Stimulated activated effector memory CD8-positive, alpha-beta T cell treated with anti-CD3 and anti-CD28 coated beads, Interleukin-12 subunit alpha, Interleukin-12 subunit beta, amount 100 ng/mL, for 72 hours (primary cell): ENCODE measurements at regions not wholly inside any gene's neighbourhood (a gene's known extent, or its start where the extent isn't known, plus 50 kb on each side); places are given as distances from the start of the nearest gene placed in this dataset.
A peak's percentile ranks its signal among the peaks of the same experiment; 100 is the strongest.

ENCODE experiments used
- ATAC-seq: fragments of 150-1000 bp; cut with Tn5 transposase; 2 replicates; pipeline ENCODE4 v1.10.0; 2021
- DNase-seq, 2 donors: peaks; one replicate each; pipeline ENCODE4 v3.0.0; 2021 to 2022; ENCODE audit warnings: low spot score in 2 of 2
- H3K27ac Mint-ChIP-seq: one replicate; pipeline ENCODE4 v1.8.0; 2022; ENCODE audit warnings: mild to moderate bottlenecking, mixed read lengths
- H3K36me3 Mint-ChIP-seq: one replicate; pipeline ENCODE4 v1.8.0; 2022; ENCODE audit warnings: mild to moderate bottlenecking, mixed read lengths
- H3K4me1 Mint-ChIP-seq: one replicate; pipeline ENCODE4 v1.8.0; 2022; ENCODE audit warnings: mixed read lengths
- H3K4me3 Mint-ChIP-seq: one replicate; pipeline ENCODE4 v1.8.0; 2022; ENCODE audit warnings: mild to moderate bottlenecking, mixed read lengths
- H3K9me3 Mint-ChIP-seq: one replicate; pipeline ENCODE4 v1.8.0; 2022; ENCODE audit warnings: mixed read lengths

GRCh38 chr1:220999872-221000863 lies 120.9 kb downstream of the HLX start:
- Mint-ChIP-seq H3K36me3 (no peaks in the 10 kb centered on the region), H3K9me3 (no peaks in the 10 kb centered on the region), H3K4me1 (no peaks in the 10 kb centered on the region), H3K27ac (no peak overlapping the region), H3K4me3 (no peak overlapping the region)
- ATAC-seq, result peak; percentile 24
- no peak for DNase-seq

GRCh38 chr1:221001167-221001566 lies 121.9 kb downstream of the HLX start:
- H3K27ac Mint-ChIP-seq, result no peak overlapping the region
- H3K4me3 Mint-ChIP-seq, result no peak overlapping the region
- ATAC-seq, result no peak
- H3K9me3 Mint-ChIP-seq, result no peaks in the 10 kb centered on the region
- no peaks in the 10 kb centered on the region for H3K4me1 Mint-ChIP-seq
- no peaks in the 10 kb centered on the region for H3K36me3 Mint-ChIP-seq
- no peak for DNase-seq

GRCh38 chr1:221002601-221003000 lies 123.4 kb downstream of the HLX start:
- Mint-ChIP-seq H3K36me3 (no peaks in the 10 kb centered on the region), H3K4me1 (no peaks in the 10 kb centered on the region), H3K27ac (no peak overlapping the region), H3K4me3 (no peak overlapping the region), H3K9me3 (no peaks in the 10 kb centered on the region)
- DNase-seq (no peak), ATAC-seq (no peak)

GRCh38 chr1:221011145-221011544 lies 131.9 kb downstream of the HLX start:
- H3K27ac Mint-ChIP-seq, result no peak overlapping the region
- H3K4me1 Mint-ChIP-seq, result no peaks in the 10 kb centered on the region
- DNase-seq, result no peak
- no peak overlapping the region for H3K4me3 Mint-ChIP-seq
- H3K9me3 Mint-ChIP-seq, result no peaks in the 10 kb centered on the region
- ATAC-seq, result no peak
- no peaks in the 10 kb centered on the region for H3K36me3 Mint-ChIP-seq

DNA sequence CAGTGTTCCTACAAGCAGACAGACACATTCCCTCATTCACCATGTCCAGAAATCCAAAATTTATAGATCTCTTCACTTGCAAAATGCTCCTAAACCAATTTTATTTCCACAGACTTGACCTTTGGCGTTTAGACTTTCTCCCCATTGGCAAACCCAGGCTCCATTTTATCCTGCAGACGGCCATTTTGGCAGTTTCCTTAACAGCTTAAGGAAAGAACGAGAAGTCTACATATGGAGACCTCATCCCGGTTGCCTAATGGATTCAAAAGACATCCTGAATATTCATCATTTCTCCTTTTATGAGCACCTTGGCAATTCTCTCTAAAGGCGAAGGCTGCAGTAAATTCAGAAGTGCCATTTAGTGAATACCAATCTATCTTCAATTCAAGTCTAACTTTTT lies 132.9 kb downstream of the HLX start:
- H3K4me1 Mint-ChIP-seq, result no peaks in the 10 kb centered on the region

GRCh38 chr1:221013691-221014660 lies 134.7 kb downstream of the HLX start:
- Mint-ChIP-seq H3K4me3 (no peak overlapping the region), H3K9me3 (no peaks in the 10 kb centered on the region), H3K4me1 (no peaks in the 10 kb centered on the region), H3K36me3 (no peaks in the 10 kb centered on the region), H3K27ac (no peak overlapping the region)
- DNase-seq, result no peak
- no peak for ATAC-seq

More for the DNA sequence above, 132.9 kb downstream of the HLX start:
- no peak for DNase-seq
- Mint-ChIP-seq H3K36me3 (no peaks in the 10 kb centered on the region), H3K27ac (no peak overlapping the region), H3K9me3 (no peaks in the 10 kb centered on the region), H3K4me3 (no peak overlapping the region)
- no peak for ATAC-seq

DNA sequence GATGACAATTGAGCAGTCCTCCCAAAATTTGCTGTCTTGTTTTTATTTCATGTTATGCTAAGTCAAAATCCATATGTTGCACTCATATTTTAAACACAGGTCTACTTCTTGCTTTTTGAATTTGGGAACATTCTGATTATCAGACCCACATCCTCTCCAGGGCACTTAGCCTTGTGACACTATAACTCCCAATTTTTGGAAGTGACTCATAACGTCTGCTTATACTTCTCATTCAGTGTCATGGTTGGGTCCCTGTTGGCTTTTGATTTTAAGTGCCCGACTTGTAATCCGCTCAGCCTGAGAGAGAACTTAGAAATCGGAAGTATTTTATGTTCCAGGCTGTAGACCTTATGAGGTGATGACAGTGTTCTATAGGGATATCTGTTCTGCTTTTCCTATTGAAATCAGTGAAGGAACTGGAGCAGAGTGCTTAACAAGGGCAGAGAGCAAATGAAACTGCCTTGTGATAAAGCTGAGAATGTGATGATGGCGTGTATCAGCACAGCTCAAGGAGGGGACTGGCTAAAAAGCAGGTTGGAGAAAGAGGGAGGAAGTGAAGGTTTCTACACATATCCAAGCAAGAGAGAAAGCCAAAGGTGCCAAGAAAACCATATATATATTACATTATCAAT lies 136.0 kb downstream of the HLX start:
- Mint-ChIP-seq H3K4me1 (no peaks in the 10 kb centered on the region), H3K36me3 (no peaks in the 10 kb centered on the region), H3K9me3 (no peaks in the 10 kb centered on the region), H3K4me3 (no peak overlapping the region), H3K27ac (no peak overlapping the region)
- DNase-seq, result no peak
- ATAC-seq, result no peak

DNA sequence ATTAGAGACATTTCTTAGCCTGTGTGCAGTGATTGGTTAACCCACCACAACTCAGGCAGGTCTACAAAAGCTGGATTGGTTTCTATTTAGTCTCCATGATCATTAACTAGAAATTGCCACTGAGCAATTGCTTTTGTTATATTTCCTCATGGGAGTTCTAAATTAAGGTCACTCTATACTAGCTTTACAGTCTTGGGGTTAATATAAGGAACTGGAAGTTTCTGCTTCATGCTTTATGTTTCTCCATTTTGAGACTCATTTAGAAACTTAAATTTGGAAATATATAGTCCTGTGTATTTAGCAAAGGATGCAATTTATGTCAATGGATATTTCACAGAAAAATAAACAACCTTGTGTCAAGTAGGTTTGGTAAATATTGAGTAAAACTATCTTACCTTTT lies 137.5 kb downstream of the HLX start:
- Mint-ChIP-seq H3K36me3 (no peaks in the 10 kb centered on the region), H3K27ac (no peak overlapping the region), H3K4me3 (no peak overlapping the region), H3K4me1 (no peaks in the 10 kb centered on the region), H3K9me3 (no peaks in the 10 kb centered on the region)
- ATAC-seq (no peak), DNase-seq (no peak)

DNA sequence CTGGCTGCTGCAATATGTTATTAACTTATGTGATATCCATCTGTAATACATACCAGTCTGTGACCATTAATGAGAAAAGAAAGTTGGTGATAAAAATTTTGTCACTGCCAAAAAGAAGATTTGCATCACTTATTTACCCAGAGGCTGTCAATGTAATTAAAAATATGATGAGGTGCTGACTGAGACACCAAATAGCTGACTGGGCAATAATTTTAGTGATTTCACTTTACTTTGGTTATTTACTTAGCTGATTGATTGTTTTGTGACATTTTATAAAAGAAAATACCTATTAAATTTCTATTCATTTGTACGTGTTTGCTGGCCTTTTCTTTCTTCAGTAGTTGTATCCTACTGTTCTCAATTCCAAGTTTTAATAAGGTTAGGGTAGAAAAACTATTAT lies 139.2 kb downstream of the HLX start:
- Mint-ChIP-seq H3K4me1 (no peaks in the 10 kb centered on the region), H3K27ac (no peak overlapping the region), H3K9me3 (no peaks in the 10 kb centered on the region), H3K4me3 (no peak overlapping the region), H3K36me3 (no peaks in the 10 kb centered on the region)
- ATAC-seq (no peak), DNase-seq (no peak)

DNA sequence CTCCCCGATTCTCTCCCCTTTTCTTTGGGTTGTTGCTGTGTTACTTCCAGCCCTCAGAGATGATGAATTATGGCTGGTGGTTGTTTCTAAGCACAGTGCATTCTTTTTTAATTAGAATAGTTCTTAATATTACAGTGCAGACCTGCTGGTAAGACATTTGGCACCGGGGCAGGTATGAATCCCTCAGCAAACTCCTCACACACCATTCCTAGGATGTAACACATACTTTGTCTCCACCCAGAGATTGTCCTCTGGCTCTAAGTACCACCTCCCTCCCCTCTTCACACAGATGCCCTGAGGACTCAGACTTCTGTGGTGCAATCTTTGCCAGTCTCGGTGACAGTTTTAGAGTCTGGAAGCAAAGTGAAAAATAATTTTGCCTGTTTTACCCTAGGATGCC lies 143.1 kb downstream of the HLX start:
- H3K36me3 Mint-ChIP-seq, result no peaks in the 10 kb centered on the region
- no peaks in the 10 kb centered on the region for H3K9me3 Mint-ChIP-seq
- H3K4me3 Mint-ChIP-seq, result no peak overlapping the region
- DNase-seq, result no peak
- no peak overlapping the region for H3K27ac Mint-ChIP-seq
- ATAC-seq, result no peak
- no peaks in the 10 kb centered on the region for H3K4me1 Mint-ChIP-seq

DNA sequence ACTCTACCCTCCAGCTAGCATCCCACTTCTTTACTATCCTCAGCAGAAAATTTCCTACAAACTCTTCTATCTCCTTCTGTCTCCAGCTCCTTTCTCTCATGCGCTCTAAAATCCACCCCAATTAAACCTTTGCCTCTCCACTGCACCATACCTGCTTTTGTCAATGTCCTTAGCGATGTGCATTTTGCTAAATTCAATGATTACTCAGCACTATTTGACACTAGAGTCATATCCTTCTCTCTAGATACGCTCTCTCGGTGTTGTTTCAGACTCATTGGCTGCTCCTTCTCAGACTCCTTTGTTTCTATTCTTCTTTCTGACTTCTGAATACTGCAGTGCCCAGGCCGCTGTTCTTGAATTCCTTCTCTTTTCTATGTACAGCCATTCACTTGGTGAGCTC lies 144.2 kb downstream of the HLX start:
- H3K27ac Mint-ChIP-seq, result no peak overlapping the region
- ATAC-seq (no peak), DNase-seq (no peak)
- no peaks in the 10 kb centered on the region for H3K4me1 Mint-ChIP-seq
- H3K9me3 Mint-ChIP-seq, result no peaks in the 10 kb centered on the region
- no peak overlapping the region for H3K4me3 Mint-ChIP-seq
- H3K36me3 Mint-ChIP-seq, result no peaks in the 10 kb centered on the region

DNA sequence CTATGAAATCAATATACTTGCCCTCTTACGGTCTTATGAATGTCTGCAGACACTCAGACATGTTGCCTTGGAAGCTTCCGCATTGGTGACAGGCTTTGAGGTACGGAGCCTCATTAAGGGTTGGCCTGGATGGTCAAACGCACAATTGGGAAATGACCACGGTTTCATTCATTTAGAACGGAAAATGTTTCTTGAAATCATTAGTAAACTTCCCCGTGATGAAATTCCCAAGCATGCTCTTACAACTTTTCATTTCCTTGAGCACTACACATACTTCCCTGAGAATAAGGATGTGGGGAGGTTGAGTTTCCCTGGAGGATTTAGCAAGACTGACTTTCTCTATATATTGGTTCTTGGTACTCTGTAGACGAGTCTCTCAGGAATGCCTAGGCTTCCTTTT lies 146.3 kb downstream of the HLX start:
- Mint-ChIP-seq H3K27ac (no peak overlapping the region), H3K4me3 (no peak overlapping the region)

DNA sequence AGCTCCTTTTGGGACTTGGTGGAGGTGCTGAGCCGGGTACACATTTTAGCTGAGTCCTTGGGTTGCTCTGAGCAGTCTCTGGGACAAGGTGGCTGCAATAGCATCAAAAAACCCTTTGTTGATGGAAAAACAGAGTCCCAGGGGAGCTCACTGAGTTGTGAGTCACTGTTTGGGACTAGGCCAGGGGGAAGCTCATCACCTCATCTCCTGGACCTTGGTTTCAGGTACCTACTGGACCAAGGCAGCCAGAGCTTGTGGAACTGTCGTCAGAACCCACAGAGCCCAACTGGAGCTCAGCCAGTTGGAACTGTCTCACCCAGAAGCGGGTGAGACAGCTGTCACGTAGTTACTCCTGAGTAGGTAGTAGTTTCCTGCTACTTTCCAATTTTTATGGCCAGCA lies 146.7 kb downstream of the HLX start:
- DNase-seq, result no peak
- Mint-ChIP-seq H3K36me3 (no peaks in the 10 kb centered on the region), H3K9me3 (no peaks in the 10 kb centered on the region)

More for the DNA sequence above, 146.3 kb downstream of the HLX start:
- Mint-ChIP-seq H3K36me3 (no peaks in the 10 kb centered on the region), H3K4me1 (no peaks in the 10 kb centered on the region), H3K9me3 (no peaks in the 10 kb centered on the region)
- ATAC-seq (no peak), DNase-seq (no peak)

GRCh38 chr1:221029981-221030649 lies 150.9 kb downstream of the HLX start:
- Mint-ChIP-seq H3K9me3 (no peaks in the 10 kb centered on the region), H3K27ac (no peak overlapping the region), H3K36me3 (no peaks in the 10 kb centered on the region), H3K4me1 (no peaks in the 10 kb centered on the region), H3K4me3 (no peak overlapping the region)
- DNase-seq (no peak), ATAC-seq (no peak)

More for the DNA sequence above, 146.7 kb downstream of the HLX start:
- H3K4me1 Mint-ChIP-seq, result no peaks in the 10 kb centered on the region
- ATAC-seq, result no peak
- no peak overlapping the region for H3K4me3 Mint-ChIP-seq
- no peak overlapping the region for H3K27ac Mint-ChIP-seq

- ATAC-seq, result no peak
- Mint-ChIP-seq H3K4me3 (no peak overlapping the region), H3K4me1 (no peaks in the 10 kb centered on the region)
Measured at GRCh38 chr1:221030990-221031389, 151.7 kb downstream of the HLX start.

More at GRCh38 chr1:221030990-221031389, 151.7 kb downstream of the HLX start:
- Mint-ChIP-seq H3K36me3 (no peaks in the 10 kb centered on the region), H3K27ac (no peak overlapping the region), H3K9me3 (no peaks in the 10 kb centered on the region)
- DNase-seq, result no peak
